GM18858 (cell line): ENCODE measurements at regions not wholly inside any gene's neighbourhood (a gene's known extent, or its start where the extent isn't known, plus 50 kb on each side); places are given as distances from the start of the nearest gene placed in this dataset.

Experiments
- ATAC-seq: cut with Tn5 transposase; IDR thresholded peaks from one replicate; pipeline ENCODE4 v1.9.1; 2021; ENCODE audit not compliant: unreplicated experiment

- no peak for ATAC-seq
These were observed 283.6 kb upstream of the TRIB2 start for GRCh38 chr2:12432985-12433625.

- ATAC-seq: no peak
These were observed 283.1 kb upstream of the TRIB2 start for GRCh38 chr2:12433626-12433990.

GRCh38 chr2:12434630-12435098, 282.1 kb upstream of the TRIB2 start:
- ATAC-seq: no peak

GRCh38 chr2:12435430-12436222, 281.1 kb upstream of the TRIB2 start:
- ATAC-seq: no peak

- no peak for ATAC-seq
These were observed 280.3 kb upstream of the TRIB2 start for GRCh38 chr2:12436483-12436882.

GRCh38 chr2:12436935-12437561, 279.7 kb upstream of the TRIB2 start:
- no peak for ATAC-seq

- no peak for ATAC-seq
These were observed 276.0 kb upstream of the TRIB2 start for GRCh38 chr2:12440731-12441130.

- ATAC-seq: no peak
These were observed 274.8 kb upstream of the TRIB2 start for GRCh38 chr2:12441750-12442475.

- no peak for ATAC-seq
These were observed 274.3 kb upstream of the TRIB2 start for GRCh38 chr2:12442476-12442847.

- ATAC-seq: no peak
These were observed 267.8 kb upstream of the TRIB2 start for GRCh38 chr2:12448846-12449505.

- ATAC-seq: no peak
These were observed 265.0 kb upstream of the TRIB2 start for GRCh38 chr2:12451726-12452125.

- no peak for ATAC-seq
These were observed 264.6 kb upstream of the TRIB2 start for GRCh38 chr2:12452185-12452584.

- ATAC-seq: no peak
These were observed 263.0 kb upstream of the TRIB2 start for GRCh38 chr2:12453731-12454130.

GRCh38 chr2:12455661-12456060, 261.1 kb upstream of the TRIB2 start:
- ATAC-seq: no peak

- ATAC-seq: peak; percentile 89
These were observed 260.2 kb upstream of the TRIB2 start for GRCh38 chr2:12456293-12457106.

GRCh38 chr2:12457831-12458230, 258.9 kb upstream of the TRIB2 start:
- no peak for ATAC-seq

- no peak for ATAC-seq
These were observed 253.5 kb upstream of the TRIB2 start for GRCh38 chr2:12463189-12463588.

GRCh38 chr2:12465631-12466135, 251.1 kb upstream of the TRIB2 start:
- ATAC-seq: no peak

- ATAC-seq: no peak
These were observed 249.4 kb upstream of the TRIB2 start for GRCh38 chr2:12467303-12467702.

GRCh38 chr2:12469141-12469561, 247.6 kb upstream of the TRIB2 start:
- ATAC-seq: no peak
